Epithelial cell of esophagus (primary cell): ENCODE measurements at regions not wholly inside any gene's neighbourhood (a gene's known extent, or its start where the extent isn't known, plus 50 kb on each side); places are given as distances from the start of the nearest gene placed in this dataset.
A peak's percentile ranks its signal among the peaks of the same experiment; 100 is the strongest.

ENCODE experiments used
- DNase-seq: peaks from one replicate; pipeline ENCODE4 v3.0.0; 2010; ENCODE audit warnings: low read depth
- H3K4me3 ChIP-seq: 2 replicates; pipeline ENCODE4 v1.5.1; 2011; ENCODE audit warnings: mild to moderate bottlenecking, low read length, control low read depth
- TF ChIP-seq, protein P1 (sequence below): IDR thresholded peaks from 2 replicates; pipeline ENCODE4 v1.5.1; 2011; ENCODE audit warnings: low read depth, mild to moderate bottlenecking, low read length, control low read depth, inconsistent platforms; ENCODE audit not compliant: insufficient read depth; ENCODE audit errors: missing control alignments

DNA sequence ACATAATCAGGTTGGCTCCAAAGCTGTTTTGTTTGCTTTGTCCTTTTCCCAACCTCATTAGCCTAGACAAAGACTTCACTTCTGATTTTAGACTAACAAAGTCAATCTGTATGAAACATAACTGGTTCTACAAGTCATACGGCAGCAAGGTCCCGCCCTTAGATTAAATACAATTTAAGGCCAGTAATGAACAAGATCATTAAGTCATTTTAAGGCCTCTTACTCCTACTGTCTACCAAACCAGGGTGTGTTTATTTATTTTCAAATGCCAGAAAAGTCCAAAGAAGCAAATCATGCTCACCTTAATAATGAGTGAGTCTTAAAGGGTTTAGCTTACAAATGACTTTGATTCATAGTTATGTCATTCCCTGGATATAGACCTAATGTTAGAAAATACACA is 148.4 kb upstream of the ACVR2A start:
- DNase-seq, result peak; percentile 90
- TF ChIP-seq, protein P1, sequence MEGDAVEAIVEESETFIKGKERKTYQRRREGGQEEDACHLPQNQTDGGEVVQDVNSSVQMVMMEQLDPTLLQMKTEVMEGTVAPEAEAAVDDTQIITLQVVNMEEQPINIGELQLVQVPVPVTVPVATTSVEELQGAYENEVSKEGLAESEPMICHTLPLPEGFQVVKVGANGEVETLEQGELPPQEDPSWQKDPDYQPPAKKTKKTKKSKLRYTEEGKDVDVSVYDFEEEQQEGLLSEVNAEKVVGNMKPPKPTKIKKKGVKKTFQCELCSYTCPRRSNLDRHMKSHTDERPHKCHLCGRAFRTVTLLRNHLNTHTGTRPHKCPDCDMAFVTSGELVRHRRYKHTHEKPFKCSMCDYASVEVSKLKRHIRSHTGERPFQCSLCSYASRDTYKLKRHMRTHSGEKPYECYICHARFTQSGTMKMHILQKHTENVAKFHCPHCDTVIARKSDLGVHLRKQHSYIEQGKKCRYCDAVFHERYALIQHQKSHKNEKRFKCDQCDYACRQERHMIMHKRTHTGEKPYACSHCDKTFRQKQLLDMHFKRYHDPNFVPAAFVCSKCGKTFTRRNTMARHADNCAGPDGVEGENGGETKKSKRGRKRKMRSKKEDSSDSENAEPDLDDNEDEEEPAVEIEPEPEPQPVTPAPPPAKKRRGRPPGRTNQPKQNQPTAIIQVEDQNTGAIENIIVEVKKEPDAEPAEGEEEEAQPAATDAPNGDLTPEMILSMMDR, result no peak
- no peak overlapping the region for H3K4me3 ChIP-seq

DNA sequence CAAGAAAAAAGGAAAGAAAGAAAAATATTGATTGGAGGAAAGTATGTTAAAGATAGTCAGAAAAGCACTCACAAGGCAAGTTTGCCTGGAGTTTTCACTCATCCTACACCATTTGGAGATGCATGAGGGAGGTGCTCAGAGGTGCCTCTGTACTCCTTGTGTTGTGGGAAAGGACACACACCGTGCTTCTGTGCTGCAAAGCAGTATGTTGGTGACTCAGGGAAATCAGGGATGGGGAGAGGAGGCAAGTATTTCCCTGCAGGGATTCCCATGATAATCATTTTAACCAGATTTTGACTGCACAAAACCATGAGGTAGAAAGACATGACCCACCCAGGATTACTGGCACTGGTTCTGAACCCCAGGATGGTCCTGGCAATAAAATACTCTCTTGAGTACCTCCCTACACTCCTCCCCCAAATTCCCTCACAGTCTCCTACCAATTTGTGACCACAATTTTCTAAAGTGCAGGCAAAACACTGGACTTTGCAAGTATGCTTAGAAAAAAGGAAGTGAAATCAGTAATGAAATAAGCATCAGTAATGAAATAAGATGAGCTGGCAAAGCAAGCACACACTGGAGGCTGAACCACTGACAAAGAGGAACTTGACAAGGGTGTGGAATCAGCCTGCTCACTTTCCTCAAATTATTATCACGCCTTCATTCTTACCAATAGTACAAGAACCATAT is 155.5 kb upstream of the ACVR2A start:
- TF ChIP-seq, protein P1, result no peak
- peak; percentile 43 for DNase-seq
- no peak overlapping the region for H3K4me3 ChIP-seq

DNA sequence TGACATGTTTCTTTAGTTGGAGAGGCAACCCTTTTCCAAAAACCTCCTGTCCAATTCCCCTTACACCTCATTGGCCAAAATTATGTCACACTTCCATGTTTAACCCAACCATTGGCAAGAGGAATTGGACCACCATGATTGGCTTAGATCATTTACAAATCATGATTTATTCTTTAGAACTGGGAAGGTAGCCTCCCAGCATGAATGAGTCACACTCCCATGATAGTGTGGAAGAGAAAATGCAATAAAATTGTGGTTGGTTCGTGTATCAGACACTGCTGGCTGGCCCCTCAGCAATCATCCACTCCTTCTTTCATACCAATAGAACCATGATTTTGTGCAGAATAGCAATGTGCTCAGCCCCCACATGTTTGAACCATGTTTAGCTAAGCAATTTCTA is 156.6 kb upstream of the ACVR2A start:
- no peak overlapping the region for H3K4me3 ChIP-seq
- DNase-seq, result peak; percentile 31
- TF ChIP-seq, protein P1, result no peak

DNA sequence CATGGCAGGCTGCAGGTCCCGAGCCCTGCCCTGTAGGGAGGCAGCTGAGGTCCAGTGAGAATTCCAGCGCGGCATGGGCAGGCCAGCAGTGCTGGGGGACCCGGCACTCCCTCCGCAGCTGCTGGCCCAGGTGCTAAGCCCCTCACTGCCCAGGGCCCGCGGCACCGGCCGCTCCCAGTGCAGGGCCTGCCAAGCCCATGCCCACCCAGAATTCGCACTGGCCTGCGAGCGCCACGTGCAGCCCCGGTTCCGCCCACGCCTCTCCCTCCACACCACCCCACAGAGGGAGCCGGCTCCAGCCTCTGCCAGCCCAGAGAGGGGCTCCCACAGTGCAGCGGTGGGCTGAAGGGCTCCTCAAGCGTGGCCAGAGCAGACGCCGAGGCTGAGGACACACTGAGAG is 158.5 kb upstream of the ACVR2A start:
- no peak overlapping the region for H3K4me3 ChIP-seq
- no peak for DNase-seq
- TF ChIP-seq, protein P1, result no peak

DNA sequence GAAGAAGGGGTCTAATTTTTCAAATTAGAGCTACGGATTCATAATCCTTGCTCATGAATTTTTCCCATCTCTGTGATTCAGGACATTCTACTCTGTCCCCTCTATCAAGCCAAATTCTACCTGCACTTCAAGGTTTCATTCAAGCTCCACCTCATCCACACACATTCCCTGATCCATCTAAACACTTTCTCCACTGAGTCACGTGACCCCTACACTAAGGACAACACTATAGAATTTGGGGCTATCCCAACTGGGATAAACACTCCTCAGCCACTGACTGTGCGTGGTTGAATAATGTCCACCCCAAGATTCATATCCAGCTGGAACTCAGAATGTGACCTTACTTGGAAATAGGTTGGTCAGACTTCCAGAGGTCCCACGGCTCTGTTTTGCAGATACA is 159.9 kb upstream of the ACVR2A start:
- TF ChIP-seq, protein P1, result no peak
- no peak overlapping the region for H3K4me3 ChIP-seq
- no peak for DNase-seq

DNA sequence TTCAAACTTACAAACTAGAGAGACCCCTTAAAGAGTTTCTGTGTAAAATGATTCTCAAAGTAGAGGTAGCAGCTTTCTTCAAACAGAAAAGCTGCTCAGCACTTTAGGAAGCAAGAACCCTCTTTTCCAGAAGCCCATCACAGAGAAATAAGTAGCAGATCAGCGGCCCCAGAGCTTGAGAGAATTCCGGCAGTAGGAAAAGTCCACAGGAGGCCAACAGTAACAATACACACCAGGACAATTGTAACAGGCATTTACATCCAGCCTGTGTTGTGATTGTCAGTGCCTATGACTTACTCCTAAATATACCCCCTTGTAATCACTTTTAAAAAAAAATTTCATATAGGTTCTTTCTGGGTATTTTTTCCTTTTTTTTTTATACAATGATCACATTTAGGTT is 161.4 kb upstream of the ACVR2A start:
- no peak overlapping the region for H3K4me3 ChIP-seq
- DNase-seq, result no peak
- TF ChIP-seq, protein P1, result no peak

DNA sequence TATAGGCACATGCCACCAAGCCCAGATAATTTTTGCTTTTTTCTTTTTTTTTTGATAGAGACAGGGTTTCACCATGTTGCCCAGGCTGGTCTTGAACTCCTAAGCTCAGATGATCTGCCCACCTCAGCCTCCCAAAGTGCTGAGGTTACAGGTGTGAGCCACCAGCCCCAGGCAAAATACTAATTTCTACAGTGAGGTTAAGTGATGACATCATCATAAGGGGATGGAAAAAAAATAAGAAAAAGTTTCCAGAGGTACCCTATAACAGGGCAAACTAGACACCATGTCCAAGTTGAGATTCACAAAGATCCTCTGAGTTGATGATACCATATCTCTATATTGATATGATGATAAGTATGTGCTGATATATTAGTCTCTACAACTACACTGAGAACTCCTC is 163.7 kb upstream of the ACVR2A start:
- TF ChIP-seq, protein P1, result no peak
- no peak overlapping the region for H3K4me3 ChIP-seq
- no peak for DNase-seq
